B cell (primary cell): ENCODE measurements at regions not wholly inside any gene's neighbourhood (a gene's known extent, or its start where the extent isn't known, plus 50 kb on each side); places are given as distances from the start of the nearest gene placed in this dataset.

Experiments used
- ATAC-seq: fragments of 200-7000 bp; cut with Tn5 transposase; one replicate; pipeline ENCODE4 v1.10.0; 2021; ENCODE audit warnings: low read depth, mild to moderate bottlenecking, moderate number of reproducible peaks, moderate library complexity
- CTCF ChIA-PET: fragments of 350-600 bp; sonication (Branson Sonifier 250); formaldehyde crosslinking; loops from one replicate; lab custom pipeline; 2021; ENCODE audit warnings: antibody characterized with exemption, inconsistent platforms; lab: Charles Lee
- POLR2A ChIA-PET: fragments of 350-600 bp; sonication (Branson Sonifier 250); formaldehyde crosslinking; loops from one replicate; lab custom pipeline; 2021; ENCODE audit warnings: antibody characterized with exemption; lab: Charles Lee
- DNase-seq: peaks from one replicate; pipeline ENCODE4 v3.0.0; 2013
- H2AFZ ChIP-seq: 2 replicates; pipeline ENCODE4 v1.6.1; 2012; ENCODE audit warnings: mild to moderate bottlenecking, low read depth, low read length; ENCODE audit not compliant: insufficient read depth, poor library complexity, severe bottlenecking
- H3K27ac ChIP-seq, 2 donors: 1 replicate in 1 of 2; 2 replicates in 1 of 2; pipeline ENCODE4 v1.5.1; 2012 to 2013; ENCODE audit warnings: low read length in 2 of 2, mild to moderate bottlenecking in 2 of 2, moderate library complexity in 1 of 2
- H3K27me3 ChIP-seq, 4 experiments: fragments of 200-600 bp in 1 of 4; sonication (generic) in 1 of 4; replicated peaks in 1 of 4; 1 replicate in 2 of 4; 2 replicates in 2 of 4; pipeline versions ENCODE4 v1.6.1 to v1.7.0; 2013 to 2016; ENCODE audit warnings: low read length in 3 of 4, mild to moderate bottlenecking in 2 of 4, mixed read lengths in 1 of 4, moderate library complexity in 1 of 4; ENCODE audit not compliant: insufficient read depth in 4 of 4, control insufficient read depth in 3 of 4; ENCODE audit errors: control extremely low read depth in 1 of 4
- H3K36me3 ChIP-seq, 2 experiments: replicated peaks in 1 of 2; 1 replicate in 1 of 2; 2 replicates in 1 of 2; pipeline versions ENCODE4 v1.6.1 to v1.7.1; 2013; ENCODE audit warnings: low read length in 1 of 2; ENCODE audit not compliant: insufficient read depth in 2 of 2, control insufficient read depth in 1 of 2; ENCODE audit errors: control extremely low read depth in 1 of 2, extremely low read depth in 1 of 2
- H3K4me1 ChIP-seq, 2 donors: fragments of 200-600 bp in 1 of 2; sonication (generic) in 1 of 2; 1 replicate in 1 of 2; 2 replicates in 1 of 2; pipeline versions ENCODE4 v1.5.1 to v1.6.1; 2013 to 2017; ENCODE audit warnings: low read length in 2 of 2; ENCODE audit not compliant: control insufficient read depth in 2 of 2, insufficient read depth in 2 of 2
- H3K4me2 ChIP-seq: replicated peaks from 2 replicates; pipeline ENCODE3; 2012; ENCODE audit warnings: mild to moderate bottlenecking, low read depth, low read length; ENCODE audit not compliant: poor library complexity, severe bottlenecking
- H3K4me3 ChIP-seq, 5 experiments: fragments of 200-600 bp in 1 of 5; sonication (generic) in 1 of 5; 1 replicate in 3 of 5; 2 replicates in 2 of 5; pipeline versions ENCODE4 v1.5.1 to v1.7.0; 2011 to 2016; ENCODE audit warnings: low read length in 4 of 5, mild to moderate bottlenecking in 4 of 5, low read depth in 2 of 5, control low read depth in 1 of 5, moderate library complexity in 1 of 5; ENCODE audit not compliant: insufficient read depth in 1 of 5; ENCODE audit errors: control extremely low read depth in 1 of 5, extremely low read depth in 1 of 5
- H3K79me2 ChIP-seq: fragments of 200-600 bp; sonication (generic); one replicate; pipeline ENCODE4 v1.6.0; 2016; ENCODE audit warnings: low read length; ENCODE audit not compliant: control insufficient read depth, insufficient read depth
- H3K9ac ChIP-seq: fragments of 200-600 bp; sonication (generic); 2 replicates; pipeline ENCODE4 v1.6.1; 2017; ENCODE audit warnings: mild to moderate bottlenecking, low read length, moderate library complexity
- H3K9me3 ChIP-seq, 3 donors: one replicate each; pipeline versions ENCODE4 v1.6.1 to v1.7.1; 2013; ENCODE audit warnings: low read length in 2 of 3; ENCODE audit not compliant: control insufficient read depth in 2 of 3, insufficient read depth in 1 of 3; ENCODE audit errors: control extremely low read depth in 1 of 3
- H4K20me1 ChIP-seq: 2 replicates; pipeline ENCODE4 v1.6.0; 2012; ENCODE audit warnings: mild to moderate bottlenecking, low read length; ENCODE audit not compliant: insufficient read depth, control insufficient read depth, poor library complexity, severe bottlenecking
- H3K27ac Mint-ChIP-seq: one replicate; pipeline ENCODE4 v1.8.0; 2021; ENCODE audit warnings: mixed read lengths
- H3K27me3 Mint-ChIP-seq: one replicate; pipeline ENCODE4 v1.8.0; 2021; ENCODE audit warnings: mixed read lengths
- H3K4me1 Mint-ChIP-seq: one replicate; pipeline ENCODE4 v1.8.0; 2021; ENCODE audit warnings: mixed read lengths
- H3K4me3 Mint-ChIP-seq: one replicate; pipeline ENCODE4 v1.8.0; 2021; ENCODE audit warnings: mixed read lengths
- H3K9me3 Mint-ChIP-seq: one replicate; pipeline ENCODE4 v1.8.0; 2022; ENCODE audit warnings: mixed read lengths; ENCODE audit not compliant: insufficient read depth
- EZH2 ChIP-seq: IDR thresholded peaks from 2 replicates; pipeline ENCODE4 v1.6.1; 2012; ENCODE audit warnings: borderline replicate concordance, low read depth, mild to moderate bottlenecking, moderate library complexity, low read length; ENCODE audit not compliant: insufficient read depth, poor library complexity, severe bottlenecking
- WGBS: methylation state at CpG from one replicate; pipeline ENCODE4 v1.1.5; 2013; ENCODE audit warnings: missing lambda C conversion rate; ENCODE audit not compliant: insufficient coverage; 5-methylcytosine and 5-hydroxymethylcytosine counted together
- intact Hi-C: fragments of 100-400 bp; cut with micrococcal nuclease; formaldehyde crosslinking; loops from one replicate; pipeline ENCODE4 v1.10.0; 2022
- TF ChIP-seq, protein P1 (sequence below): fragments of 200-600 bp; IDR thresholded peaks from one replicate; pipeline ENCODE4 v1.8.0; 2022; ENCODE audit warnings: antibody characterized with exemption, mild to moderate bottlenecking

GRCh38 chr2:128446874-128447537 is 128.3 kb upstream of the HS6ST1 start:
- H3K4me2 ChIP-seq: no peak overlapping the region
- no peak overlapping the region for H2AFZ ChIP-seq
- H3K9me3 ChIP-seq: peaks cover 0 to 6% (median 0%) of the 10 kb centered on the region in 3 donors
- peaks cover 3% of the 10 kb centered on the region for H3K4me1 Mint-ChIP-seq
- H3K27ac Mint-ChIP-seq: no peak overlapping the region
- H3K79me2 ChIP-seq: no peaks in the 10 kb centered on the region
- no peaks in the 10 kb centered on the region for H3K27me3 ChIP-seq
- no peak overlapping the region for H3K27ac ChIP-seq
- 78% methylated on average over 15 of the region's 17 CpGs for whole genome bisulfite sequencing
- CTCF ChIA-PET: no interaction called here
- DNase-seq: no peak
- POLR2A ChIA-PET: no interaction called here
- TF ChIP-seq EZH2: no peak
- TF ChIP-seq, protein P1, sequence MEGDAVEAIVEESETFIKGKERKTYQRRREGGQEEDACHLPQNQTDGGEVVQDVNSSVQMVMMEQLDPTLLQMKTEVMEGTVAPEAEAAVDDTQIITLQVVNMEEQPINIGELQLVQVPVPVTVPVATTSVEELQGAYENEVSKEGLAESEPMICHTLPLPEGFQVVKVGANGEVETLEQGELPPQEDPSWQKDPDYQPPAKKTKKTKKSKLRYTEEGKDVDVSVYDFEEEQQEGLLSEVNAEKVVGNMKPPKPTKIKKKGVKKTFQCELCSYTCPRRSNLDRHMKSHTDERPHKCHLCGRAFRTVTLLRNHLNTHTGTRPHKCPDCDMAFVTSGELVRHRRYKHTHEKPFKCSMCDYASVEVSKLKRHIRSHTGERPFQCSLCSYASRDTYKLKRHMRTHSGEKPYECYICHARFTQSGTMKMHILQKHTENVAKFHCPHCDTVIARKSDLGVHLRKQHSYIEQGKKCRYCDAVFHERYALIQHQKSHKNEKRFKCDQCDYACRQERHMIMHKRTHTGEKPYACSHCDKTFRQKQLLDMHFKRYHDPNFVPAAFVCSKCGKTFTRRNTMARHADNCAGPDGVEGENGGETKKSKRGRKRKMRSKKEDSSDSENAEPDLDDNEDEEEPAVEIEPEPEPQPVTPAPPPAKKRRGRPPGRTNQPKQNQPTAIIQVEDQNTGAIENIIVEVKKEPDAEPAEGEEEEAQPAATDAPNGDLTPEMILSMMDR: no peak
- H3K36me3 ChIP-seq: no peaks in the 10 kb centered on the region
- peaks cover 11% of the 10 kb centered on the region for H3K27me3 Mint-ChIP-seq
- H4K20me1 ChIP-seq: no peaks in the 10 kb centered on the region
- no peaks in the 10 kb centered on the region for H3K4me1 ChIP-seq
- H3K9ac ChIP-seq: no peak overlapping the region
- intact Hi-C loops: no loop called here
- no peaks in the 10 kb centered on the region for H3K9me3 Mint-ChIP-seq
- H3K4me3 Mint-ChIP-seq: no peak overlapping the region
- no peak overlapping the region for H3K4me3 ChIP-seq
- no peak for ATAC-seq

DNA sequence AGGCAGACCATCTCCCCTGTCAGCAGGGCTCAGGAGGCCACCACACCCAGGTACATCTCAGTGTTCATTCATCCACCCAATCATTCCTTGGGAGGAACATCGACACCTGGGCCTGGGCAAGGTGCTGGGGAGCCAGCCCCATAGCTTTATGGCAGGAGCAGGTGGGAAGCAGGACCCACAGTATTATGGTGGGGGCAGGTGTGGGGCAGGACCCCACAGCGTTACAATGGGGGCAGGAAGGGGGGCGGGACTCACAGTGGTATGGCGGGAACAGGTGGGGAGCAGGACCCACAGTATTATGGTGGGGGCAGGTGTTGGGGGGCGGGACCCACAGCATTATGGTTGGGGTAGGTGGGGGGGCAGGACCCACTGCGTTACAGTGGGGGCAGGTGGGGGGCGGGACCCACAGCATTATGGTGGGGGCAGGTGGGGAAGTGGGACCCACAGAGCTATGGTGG is 128.9 kb upstream of the HS6ST1 start:
- H3K9ac ChIP-seq: no peak overlapping the region
- no peak overlapping the region for H3K27ac ChIP-seq
- ATAC-seq (no peak), DNase-seq (no peak)
- H3K79me2 ChIP-seq: no peaks in the 10 kb centered on the region
- H3K4me2 ChIP-seq: no peak overlapping the region
- peaks cover 2% of the 10 kb centered on the region for H3K4me1 Mint-ChIP-seq
- H3K27me3 ChIP-seq: no peaks in the 10 kb centered on the region
- CTCF ChIA-PET: no interaction called here
- no peaks in the 10 kb centered on the region for H3K4me1 ChIP-seq
- peaks cover 0 to 6% (median 0%) of the 10 kb centered on the region in 3 donors for H3K9me3 ChIP-seq
- H3K9me3 Mint-ChIP-seq: no peaks in the 10 kb centered on the region
- intact Hi-C loops: no loop called here
- no peaks in the 10 kb centered on the region for H3K36me3 ChIP-seq
- H3K4me3 Mint-ChIP-seq: no peak overlapping the region
- H2AFZ ChIP-seq: no peak overlapping the region
- POLR2A ChIA-PET: no interaction called here
- TF ChIP-seq, protein P1: no peak
- no peak for TF ChIP-seq EZH2
- H4K20me1 ChIP-seq: no peaks in the 10 kb centered on the region
- H3K4me3 ChIP-seq: no peak overlapping the region
- H3K27me3 Mint-ChIP-seq: peaks cover 11% of the 10 kb centered on the region
- 100% methylated on average over 2 of the region's 7 CpGs for WGBS
- no peak overlapping the region for H3K27ac Mint-ChIP-seq
